GM21515 (cell line): ENCODE measurements at regions not wholly inside any gene's neighbourhood (a gene's known extent, or its start where the extent isn't known, plus 50 kb on each side); places are given as distances from the start of the nearest gene placed in this dataset.
"Not testable (repeated sequence)": the region's sequence is repeated elsewhere in the genome, so short reads cannot be mapped to it uniquely, and the experiment has no call there.

Experiments used
- ATAC-seq: cut with Tn5 transposase; IDR thresholded peaks from one replicate; pipeline ENCODE4 v1.9.1; 2021; ENCODE audit not compliant: unreplicated experiment

DNA sequence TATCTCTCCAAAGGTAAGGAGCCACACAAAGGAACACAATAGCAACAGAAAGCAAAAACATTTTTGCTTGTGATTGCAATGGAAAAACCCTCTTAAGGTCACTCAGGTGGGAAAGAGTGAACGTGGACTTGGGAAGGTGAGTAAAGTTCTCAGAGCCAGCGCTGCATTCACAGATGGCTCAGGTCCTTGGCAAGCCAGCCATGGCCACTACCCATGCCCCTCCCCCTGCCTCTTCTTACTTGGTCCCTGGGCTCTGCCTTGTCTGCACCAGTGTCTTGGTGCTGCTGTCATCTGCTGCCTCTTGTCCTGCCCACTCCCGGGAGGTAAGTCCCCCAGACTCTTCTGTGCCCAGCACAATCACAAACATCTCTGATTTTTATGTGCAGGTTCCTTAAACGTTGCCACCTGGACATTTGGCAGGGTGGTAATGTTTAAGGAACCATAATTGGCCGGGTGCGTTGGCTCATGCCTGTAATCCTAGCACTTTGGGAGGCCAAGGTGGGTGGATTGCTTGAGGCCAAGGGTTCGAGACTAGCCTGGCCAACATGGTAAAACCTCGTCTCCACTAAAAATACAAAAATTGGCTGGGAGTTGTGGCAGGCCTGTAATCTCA is 74.6 kb downstream of the FEM1C start:
- no peak for ATAC-seq

DNA sequence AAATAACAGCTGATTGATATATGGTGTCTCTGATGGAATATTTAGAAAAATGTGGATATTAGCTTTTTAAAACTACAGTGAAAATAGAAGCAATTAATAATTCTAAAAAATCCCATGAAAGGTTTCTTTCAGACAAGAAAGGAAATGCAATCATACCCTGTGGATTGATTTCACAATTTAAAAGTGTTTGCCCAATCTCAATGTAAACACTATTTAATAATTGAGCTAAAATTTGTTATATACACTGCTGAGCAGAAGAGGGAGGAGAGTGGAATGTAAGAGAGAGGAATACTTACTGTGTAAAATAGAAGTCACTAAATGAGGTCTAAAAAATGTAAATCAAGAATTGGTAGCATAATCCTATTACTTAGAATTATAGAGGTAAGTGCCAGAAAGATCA is 76.9 kb downstream of the FEM1C start:
- ATAC-seq, result no peak

DNA sequence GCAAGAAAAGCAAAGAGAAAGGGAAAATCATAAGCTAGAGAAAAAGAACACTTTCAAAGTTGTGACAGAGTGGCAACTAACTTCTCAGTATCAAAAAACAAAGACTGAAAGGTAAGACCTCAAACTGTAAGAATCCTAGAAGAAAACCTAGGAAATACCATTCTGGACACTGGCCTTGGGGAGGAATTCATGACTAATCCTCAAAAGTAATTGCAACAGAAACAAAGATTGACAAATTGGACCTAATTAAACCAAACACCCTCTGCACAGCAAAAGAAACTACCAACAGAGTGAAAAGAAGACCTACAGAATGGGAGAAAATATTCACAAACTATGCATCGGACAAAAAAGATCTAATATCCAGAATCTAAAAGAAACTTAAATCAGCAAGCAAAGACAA is 79.1 kb downstream of the FEM1C start:
- ATAC-seq, result no peak

DNA sequence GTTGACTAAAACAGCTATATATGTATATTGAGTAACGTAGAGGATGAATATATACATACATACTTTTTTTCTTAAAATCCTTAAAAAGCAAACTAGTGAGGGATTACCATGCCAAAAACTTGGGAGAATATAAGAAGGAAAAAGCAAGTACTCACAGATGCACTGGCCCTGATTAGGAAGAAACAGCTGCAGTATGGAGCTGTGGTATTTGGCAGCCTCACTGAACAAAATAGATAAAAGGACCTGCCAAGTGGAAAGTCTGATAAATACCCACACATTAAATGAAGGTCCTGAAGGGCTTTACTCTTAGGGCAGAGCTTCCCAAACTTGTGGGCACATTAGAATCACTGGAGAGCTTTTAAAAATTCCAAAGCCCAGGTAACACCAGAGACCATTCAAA is 80.6 kb downstream of the FEM1C start:
- ATAC-seq, result no peak

DNA sequence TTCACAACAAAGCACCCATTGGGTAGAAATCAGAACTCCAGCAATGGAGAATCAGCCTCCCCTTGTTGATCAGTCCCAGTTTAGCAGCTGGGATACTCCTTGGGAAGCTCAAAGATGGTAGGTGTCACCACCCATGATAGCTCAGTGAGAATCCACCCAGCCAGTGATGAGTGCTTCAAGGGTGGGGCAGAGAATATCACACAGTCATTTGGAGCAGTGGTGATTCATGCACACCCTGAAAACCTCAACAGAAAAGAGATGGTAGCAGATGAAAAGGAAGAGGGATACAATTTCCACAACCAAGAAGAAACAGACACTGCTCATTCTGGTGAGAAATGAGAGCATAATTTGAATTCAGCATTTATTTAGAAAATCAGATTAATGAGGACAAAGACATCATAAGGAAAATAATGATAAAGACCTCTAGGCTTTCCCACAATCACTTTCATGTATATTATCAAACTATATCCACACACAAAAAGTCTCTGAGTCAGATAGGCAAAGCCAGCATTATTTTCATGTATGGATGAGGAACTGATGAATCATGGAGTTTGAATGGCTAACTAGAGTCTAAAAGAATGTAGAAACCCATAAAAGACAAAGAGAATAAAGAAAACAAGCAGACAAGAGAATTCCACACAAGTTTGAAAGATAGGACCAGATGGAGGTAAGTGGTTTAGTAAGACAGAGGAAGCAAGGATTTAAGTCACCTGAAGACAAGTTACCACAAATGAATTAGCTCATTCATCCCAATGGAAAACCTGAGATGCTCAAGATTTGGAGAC is 82.9 kb downstream of the FEM1C start:
- ATAC-seq, result no peak

DNA sequence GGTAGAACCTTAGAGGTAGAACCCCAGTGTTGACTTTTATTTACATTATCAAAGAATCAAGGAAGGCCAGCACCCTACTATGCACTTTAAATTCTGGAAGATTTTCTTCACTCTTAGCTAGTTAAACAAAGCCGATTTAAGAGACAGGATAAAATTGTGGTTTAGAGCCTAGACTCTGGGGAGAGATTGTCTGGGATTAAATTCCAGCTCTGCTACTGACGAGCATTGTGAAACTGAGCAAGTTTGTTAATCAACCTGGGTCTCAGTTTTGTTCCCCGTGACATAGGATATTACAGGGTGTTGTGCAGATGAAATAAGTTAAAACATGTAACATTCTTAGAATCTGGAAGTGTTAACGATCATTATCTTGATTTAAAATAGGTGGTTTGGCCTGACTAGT is 83.5 kb downstream of the FEM1C start:
- ATAC-seq, result no peak

DNA sequence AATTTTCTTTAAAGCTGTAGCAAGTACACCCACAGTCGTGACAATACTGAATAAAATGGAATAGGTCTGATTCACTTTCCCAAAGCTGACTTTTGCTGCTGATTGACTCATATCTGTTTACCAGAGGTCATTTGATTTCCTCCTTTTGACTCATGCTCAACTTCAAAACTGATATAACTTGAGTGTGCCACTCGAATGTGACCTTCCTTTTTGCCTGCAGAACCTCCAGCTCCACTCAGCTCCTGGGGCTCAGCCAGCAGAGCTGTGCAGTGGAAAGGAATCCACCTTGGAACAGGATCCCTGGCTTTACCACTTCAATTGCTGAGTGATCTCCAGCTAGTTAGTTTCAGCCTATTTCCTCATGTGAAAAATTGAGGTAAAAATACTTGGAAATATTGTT is 84.1 kb downstream of the FEM1C start:
- ATAC-seq, result peak; percentile 40

DNA sequence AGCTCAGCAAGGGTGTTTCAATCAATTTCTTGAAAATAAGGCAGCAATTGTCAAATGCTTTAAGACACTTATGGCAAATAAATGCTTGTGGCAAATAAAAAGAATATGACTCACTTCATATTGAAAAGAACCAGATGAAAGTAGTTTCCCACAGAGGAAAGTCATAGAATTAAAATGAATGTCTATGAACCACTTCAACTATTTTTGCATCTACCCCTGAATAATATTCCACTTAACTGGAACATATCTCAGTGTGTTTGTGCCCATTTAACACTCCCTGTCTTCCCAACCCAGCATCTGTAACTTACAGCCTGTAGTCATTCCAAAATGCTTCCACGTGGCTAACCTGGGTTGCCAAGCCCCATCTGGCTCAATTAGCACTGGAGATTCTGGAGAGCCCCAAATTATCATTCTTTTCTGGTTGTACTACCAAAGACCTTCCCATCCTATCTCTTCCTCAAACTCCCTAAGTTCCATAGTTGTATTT is 84.7 kb downstream of the FEM1C start:
- no peak for ATAC-seq

DNA sequence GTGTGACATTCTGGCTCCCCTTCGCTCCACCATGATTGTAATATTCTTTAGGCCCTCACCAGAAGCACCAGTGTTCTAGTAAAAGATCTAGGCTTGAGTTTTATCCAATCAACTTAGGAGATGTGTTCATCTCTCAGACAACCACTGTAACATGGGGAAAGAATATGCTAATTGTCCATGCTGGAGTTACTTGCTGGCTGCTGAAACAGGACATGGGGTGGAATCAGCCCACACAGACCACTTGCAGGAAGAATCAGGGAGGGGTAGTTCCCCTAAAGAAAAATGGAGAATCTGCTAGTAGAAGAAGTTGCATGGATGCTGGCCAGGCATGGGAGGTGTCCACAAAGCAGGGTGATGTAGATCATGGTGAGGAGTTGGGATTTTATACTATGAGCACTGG is 86.2 kb downstream of the FEM1C start:
- ATAC-seq, result no peak

DNA sequence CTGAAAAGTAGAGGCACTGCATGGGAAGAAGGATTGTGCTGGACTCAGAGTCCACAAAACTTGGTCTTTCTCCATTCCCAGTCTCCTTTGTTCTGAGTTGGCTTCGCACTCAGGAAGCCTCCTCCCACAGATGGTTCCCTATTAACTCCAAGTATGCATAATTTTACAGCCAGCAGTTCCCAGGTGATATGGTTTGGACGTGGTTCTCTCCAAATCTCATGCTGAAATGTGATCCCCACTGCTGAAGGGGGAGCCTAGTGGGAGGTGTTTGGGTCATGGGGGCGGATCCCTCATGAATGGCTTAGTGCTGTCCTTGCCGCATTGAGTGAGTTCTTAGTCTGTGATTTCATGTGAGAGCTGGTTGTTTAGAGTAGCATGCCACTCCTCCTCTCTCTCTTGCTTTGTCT is 86.6 kb downstream of the FEM1C start:
- ATAC-seq, result no peak

DNA sequence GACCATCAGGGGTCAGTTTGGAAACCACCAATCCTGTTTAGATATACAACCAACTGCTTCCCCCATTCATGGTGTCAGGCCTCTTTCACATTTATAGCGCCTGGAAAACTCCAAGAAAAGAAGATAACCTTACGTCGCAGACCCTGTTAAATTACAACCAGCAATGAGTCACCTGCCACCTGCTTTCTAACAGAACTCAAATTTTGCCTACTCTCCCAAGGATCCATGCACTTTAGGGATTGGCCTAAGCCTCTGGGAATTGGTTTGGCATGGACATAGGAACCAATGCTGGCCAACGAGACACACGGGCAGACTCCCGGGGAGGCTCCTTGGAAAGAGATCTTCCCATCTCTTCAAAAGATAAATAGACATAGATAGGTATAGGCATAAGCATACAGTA is 87.0 kb downstream of the FEM1C start:
- no peak for ATAC-seq

DNA sequence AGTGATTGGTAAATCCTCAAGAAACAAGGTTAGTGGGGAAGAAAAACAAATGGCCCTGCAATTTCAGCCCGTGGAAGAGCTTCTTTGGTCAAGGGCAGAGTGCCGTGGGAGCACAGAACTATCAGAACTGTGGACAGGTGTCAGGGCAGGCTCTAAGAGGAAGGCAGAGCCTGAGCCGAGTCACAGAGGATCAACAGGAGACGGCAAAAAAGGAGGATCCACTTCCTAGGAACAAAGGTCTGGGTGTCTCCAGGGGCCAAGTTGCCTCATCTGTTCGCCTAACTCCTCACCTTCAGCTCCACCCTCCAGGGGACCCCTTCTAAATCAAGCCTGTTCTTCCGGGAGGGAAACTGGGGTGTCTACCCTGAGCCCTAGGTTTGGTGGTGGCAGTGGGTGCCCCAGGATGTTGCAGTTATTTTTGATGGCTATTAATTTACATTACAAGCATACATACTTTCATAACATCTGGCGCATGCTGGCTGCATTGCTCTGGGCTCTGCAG is 88.0 kb downstream of the FEM1C start:
- ATAC-seq, result no peak

DNA sequence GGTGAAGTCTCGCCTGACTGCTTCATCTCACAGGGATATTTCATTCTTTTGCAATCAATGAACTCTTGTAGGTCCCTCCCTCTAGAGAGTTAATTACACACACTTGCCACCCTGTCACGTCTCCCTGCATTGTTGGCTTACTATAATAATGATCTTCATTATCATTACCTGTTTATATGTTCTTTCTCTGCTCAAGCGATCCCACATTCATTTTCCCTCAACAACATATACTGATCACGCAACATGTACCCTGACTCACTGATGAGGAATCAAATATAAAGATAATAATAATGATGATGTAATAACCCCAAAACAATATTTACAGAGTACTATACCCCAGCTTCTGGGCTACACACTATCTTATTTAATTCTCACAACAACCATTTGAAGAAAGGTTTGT is 88.5 kb downstream of the FEM1C start:
- no peak for ATAC-seq

DNA sequence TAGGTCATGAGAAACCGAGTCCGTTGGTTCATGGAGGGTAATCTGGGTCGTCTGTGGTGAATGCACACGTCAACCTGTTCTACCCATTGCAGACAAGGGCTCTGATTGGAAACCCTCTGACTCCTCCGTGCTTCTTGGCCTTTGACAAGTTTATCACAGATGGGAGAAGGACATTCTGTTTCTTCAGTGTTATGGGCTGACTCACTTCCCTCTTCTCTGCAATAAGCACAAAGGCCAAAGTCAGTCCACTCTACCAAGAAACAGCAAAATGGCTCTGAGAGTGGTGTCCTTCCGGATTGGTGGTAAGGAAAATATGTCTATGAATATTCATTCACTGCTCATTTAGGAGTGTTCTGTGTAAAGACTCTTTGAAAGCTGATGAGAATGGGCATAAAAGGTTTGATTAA is 89.3 kb downstream of the FEM1C start:
- no peak for ATAC-seq

DNA sequence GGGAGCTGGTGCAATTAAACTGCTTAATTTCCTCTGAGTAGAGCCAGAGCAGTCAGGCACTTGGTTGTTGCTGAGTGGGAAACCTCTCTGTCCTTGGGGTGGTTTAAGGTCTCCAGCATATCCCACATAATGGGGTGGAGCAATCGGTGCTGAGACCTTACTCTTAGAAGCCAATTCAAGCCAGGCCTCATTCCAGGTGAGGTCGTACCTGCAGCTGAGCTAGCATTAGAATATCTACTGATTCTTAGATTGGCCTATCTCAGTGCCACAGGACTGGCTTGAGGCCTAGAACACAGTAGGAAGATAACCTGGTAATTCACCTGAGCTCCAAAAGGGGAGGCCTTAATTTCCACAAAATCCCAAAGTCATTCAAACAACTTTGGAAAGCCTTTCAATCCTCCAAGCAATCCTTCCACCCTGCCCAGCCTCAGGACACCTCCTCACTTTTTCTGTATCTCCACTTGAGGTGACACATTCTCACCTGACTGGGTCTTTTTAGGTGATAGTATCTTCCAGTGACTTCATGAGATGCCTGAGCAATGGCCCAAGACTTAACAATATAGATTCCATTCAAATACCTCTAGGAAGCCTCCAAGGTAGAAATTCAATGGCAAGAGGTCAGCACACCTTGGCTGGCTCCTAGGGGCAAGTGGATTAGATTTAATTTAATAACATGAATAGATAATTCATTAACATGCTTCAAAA is 91.0 kb downstream of the FEM1C start:
- no peak for ATAC-seq

DNA sequence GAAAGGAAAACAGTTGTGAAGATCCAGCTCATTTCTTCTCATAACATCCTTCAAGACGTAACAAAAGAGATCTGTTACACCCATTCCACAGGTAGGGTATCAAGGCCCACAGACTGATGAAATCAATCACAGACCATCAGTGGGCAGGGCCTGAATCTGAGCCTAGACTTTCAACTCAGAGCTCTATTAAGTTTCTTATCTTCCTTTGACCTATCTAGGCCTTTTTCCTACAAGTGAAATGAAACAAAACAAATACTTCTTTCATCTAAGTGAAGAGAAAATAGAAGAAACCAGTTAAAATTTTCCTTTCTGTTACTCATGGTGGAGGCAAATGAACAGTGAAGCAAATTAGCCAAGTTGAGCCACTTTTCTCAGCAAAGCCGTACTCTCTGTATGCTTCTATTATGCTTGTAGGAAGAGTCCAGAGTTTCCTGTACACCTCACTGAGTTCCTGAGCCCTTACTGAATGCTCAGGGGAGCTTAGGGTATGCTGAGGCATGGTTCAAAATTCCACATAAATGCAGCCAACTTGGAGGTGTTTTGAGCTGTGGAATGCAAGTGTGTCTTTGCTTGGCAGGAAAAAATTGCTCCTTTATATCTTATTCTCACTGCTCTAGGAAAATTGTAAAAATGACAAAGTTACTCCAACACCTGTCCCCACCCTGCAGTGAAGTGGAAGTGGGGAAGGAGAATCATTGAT is 91.9 kb downstream of the FEM1C start:
- ATAC-seq, result no peak

DNA sequence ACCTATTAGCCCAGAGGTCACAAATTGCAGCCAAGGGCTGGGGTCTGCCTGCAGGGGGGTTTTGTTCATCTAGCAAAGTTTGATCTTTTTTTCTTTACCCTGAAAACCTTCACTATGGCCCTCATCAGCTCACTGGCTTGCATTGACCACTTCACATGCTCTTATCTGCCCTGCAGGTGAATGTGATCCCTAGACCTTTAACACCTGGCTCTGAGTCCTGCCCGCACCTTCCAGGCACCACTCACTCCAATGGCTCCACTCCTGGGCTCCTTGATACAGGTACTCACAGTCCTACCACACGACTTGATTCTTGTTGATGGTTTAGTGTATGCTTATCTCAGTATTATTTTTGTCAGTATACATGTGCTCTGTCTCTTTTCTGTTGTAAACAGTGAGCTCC is 92.5 kb downstream of the FEM1C start:
- no peak for ATAC-seq

DNA sequence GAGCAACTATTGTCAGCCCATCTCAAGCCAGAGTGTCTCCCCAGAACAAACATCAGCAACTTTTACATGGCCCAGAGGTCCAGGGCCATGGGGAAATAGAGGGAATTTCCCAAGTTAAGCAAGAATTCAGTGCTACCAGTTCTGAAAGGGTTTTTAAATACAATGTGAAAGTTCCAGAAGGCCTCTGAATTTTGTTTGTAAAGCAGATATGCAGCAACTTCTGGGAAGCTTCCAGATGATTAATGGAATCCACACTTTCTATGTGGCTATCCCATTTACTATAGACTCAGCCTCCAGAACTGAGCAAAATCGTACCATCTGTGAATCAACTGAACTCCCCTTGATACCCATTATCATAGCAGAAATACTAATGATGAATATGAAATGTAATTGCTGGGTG is 93.8 kb downstream of the FEM1C start:
- peak; percentile 62 for ATAC-seq

DNA sequence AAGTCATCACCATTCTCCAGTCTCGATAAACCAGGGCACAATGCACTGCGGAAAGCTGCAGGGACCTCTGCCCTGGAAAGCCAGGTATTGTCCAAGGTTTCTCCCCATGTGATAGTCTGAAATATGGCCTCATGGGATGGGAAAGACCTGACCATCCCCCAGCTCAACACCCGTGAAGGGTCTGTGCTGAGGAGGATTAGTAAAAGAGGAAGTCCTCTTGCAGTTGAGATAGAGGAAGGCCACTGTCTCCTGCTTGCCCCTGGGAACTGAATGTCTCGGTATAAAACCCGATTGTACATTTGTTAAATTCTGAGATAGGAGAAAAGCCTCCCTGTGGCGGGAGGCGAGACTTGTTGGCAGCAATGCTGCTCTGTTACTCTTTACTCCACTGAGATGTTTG is 95.9 kb downstream of the FEM1C start:
- not testable (repeated sequence) for ATAC-seq

DNA sequence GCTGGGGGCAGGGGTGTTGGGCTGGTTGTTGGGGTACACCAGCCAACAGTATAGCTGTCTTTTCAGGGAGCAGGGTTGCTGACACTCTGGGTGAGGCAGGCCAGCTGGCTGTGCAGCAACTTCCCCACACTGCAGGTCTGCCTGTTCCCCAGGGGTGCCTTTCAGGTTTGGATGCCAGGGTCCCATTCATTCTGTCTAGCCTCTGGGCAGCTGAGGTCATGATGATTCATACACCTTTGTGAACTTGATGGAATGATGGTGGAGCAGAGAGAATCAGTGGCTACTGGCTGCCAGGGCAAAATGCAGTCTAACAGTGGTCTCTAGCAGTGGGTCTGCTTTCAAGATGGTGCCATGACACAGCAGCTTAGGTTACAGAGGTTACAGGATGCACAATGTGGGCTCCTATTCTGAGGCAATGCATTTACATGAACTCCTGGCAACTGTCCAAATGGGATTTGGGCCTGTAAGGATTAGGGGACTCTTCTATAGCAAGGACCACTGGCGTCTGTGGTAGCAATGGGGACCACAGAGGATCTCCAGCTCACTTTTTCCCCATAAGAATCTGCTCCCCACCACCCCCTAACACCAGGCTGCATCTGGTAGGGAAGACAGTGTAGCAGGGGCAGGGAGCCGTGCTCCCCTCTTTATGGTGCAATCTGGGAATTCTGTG is 103.7 kb downstream of the FEM1C start:
- no peak for ATAC-seq

DNA sequence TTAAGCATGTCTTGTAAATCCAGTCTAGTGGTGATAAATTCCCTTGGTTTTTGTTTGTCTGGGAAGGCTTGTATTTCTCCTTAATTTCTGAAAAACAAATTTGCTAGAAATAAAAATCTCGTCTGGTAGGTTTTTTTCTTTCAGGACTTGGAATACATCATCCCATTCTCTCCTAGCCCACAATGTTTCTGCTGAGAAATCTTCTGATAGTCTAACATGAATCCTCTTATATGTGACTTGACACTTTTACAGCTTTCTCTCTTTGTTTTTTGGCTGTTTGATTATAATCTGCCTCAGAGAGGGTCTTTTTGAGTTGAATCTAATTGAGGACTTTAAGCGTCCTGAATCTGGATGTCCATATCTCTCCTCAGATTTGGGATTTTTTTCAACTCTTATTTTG is 104.9 kb downstream of the FEM1C start:
- no peak for ATAC-seq
